Endothelial cell of umbilical vein (primary cell): ENCODE measurements at regions not wholly inside any gene's neighbourhood (a gene's known extent, or its start where the extent isn't known, plus 50 kb on each side); places are given as distances from the start of the nearest gene placed in this dataset.

Experiments used
- BruUV-seq: library from RNA; stranded (reverse); fragments of 400-500 nt; replicated peaks from 2 replicates; lab custom pipeline; 2021; lab: Mats Ljungman, UMichigan
- CTCF ChIA-PET: fragments of 300-600, 350-600 bp; sonication (Branson Sonifier 250); formaldehyde crosslinking; loops from one replicate; lab custom pipeline; 2021; ENCODE audit warnings: antibody characterized with exemption, inconsistent platforms; lab: Charles Lee
- POLR2A ChIA-PET: fragments of 300-600, 350-600 bp; sonication (Branson Sonifier 250); formaldehyde crosslinking; loops from one replicate; lab custom pipeline; 2021; ENCODE audit warnings: antibody characterized with exemption, inconsistent platforms; lab: Charles Lee
- DNase-seq: peaks from one replicate; pipeline ENCODE4 v3.0.0-alpha.2; 2011; ENCODE audit warnings: low read depth, low spot score
- FAIRE-seq: peaks from 2 replicates; lab custom pipeline; 2011; peaks lifted over from hg19 to GRCh38; lab: Jason Lieb, UNC
- H2AFZ ChIP-seq: 2 replicates; pipeline ENCODE4 v1.6.0; 2012; ENCODE audit warnings: low read depth, low read length, control low read depth, inconsistent platforms
- H3K27ac ChIP-seq: 2 replicates; pipeline ENCODE4 v1.5.1; 2011; ENCODE audit warnings: low read depth, mild to moderate bottlenecking, control low read depth, low read length, moderate library complexity; ENCODE audit not compliant: insufficient read depth
- H3K27me3 ChIP-seq, 2 experiments: 2 replicates each; pipeline versions ENCODE4 v1.6.0 to v1.6.1; 2011; ENCODE audit warnings: low read length in 2 of 2, mixed read lengths in 1 of 2; ENCODE audit not compliant: control insufficient read depth in 2 of 2, insufficient read depth in 2 of 2
- H3K36me3 ChIP-seq, 2 experiments: 2 replicates in 1 of 2; 3 replicates in 1 of 2; pipeline ENCODE4 v1.5.1; 2011; ENCODE audit warnings: low read length in 2 of 2, mild to moderate bottlenecking in 1 of 2, moderate library complexity in 1 of 2; ENCODE audit not compliant: control insufficient read depth in 2 of 2, insufficient read depth in 2 of 2; ENCODE audit errors: extremely low read depth in 1 of 2
- H3K4me1 ChIP-seq: 3 replicates; pipeline ENCODE4 v1.5.1; 2011; ENCODE audit warnings: mild to moderate bottlenecking, low read length; ENCODE audit not compliant: control insufficient read depth, insufficient read depth; ENCODE audit errors: extremely low read depth
- H3K4me2 ChIP-seq: 2 replicates; pipeline ENCODE4 v1.6.1; 2011; ENCODE audit warnings: low read length, control low read depth, mixed read lengths; ENCODE audit not compliant: insufficient read depth
- H3K4me3 ChIP-seq, 3 experiments: fragments of 200-600 bp in 1 of 3; sonication (generic), shearing (Covaris generic) in 1 of 3; replicated peaks in 1 of 3; 2 replicates each; pipeline ENCODE4 v1.5.1; 2011 to 2016; ENCODE audit warnings: control low read depth in 3 of 3, low read length in 3 of 3, mild to moderate bottlenecking in 2 of 3, inconsistent platforms in 1 of 3, low read depth in 1 of 3, moderate library complexity in 1 of 3; ENCODE audit not compliant: insufficient read depth in 1 of 3
- H3K79me2 ChIP-seq: 2 replicates; pipeline ENCODE4 v1.6.0; 2012; ENCODE audit warnings: low read length, inconsistent platforms; ENCODE audit not compliant: control insufficient read depth, insufficient read depth
- H3K9ac ChIP-seq: replicated peaks from 2 replicates; pipeline ENCODE3; 2011; ENCODE audit warnings: low read length, control low read depth; ENCODE audit not compliant: insufficient read depth; ENCODE audit errors: extremely low read depth
- H3K9me1 ChIP-seq: replicated peaks from 3 replicates; pipeline ENCODE4 v1.6.0; 2011; ENCODE audit warnings: mild to moderate bottlenecking, low read length; ENCODE audit not compliant: control insufficient read depth, insufficient read depth; ENCODE audit errors: extremely low read depth
- H3K9me3 ChIP-seq: replicated peaks from 2 replicates; pipeline ENCODE4 v1.5.1; 2012; ENCODE audit warnings: low read length, inconsistent platforms; ENCODE audit not compliant: control insufficient read depth, insufficient read depth
- H4K20me1 ChIP-seq: replicated peaks from 2 replicates; pipeline ENCODE3; 2011; ENCODE audit warnings: mild to moderate bottlenecking, low read length; ENCODE audit not compliant: control insufficient read depth, insufficient read depth; ENCODE audit errors: extremely low read depth
- EZH2 ChIP-seq: IDR thresholded peaks from 2 replicates; pipeline ENCODE4 v1.6.1; 2012; ENCODE audit warnings: borderline replicate concordance, low read depth, mild to moderate bottlenecking, moderate library complexity, low read length, inconsistent platforms; ENCODE audit not compliant: severe bottlenecking
- FOS ChIP-seq: IDR thresholded peaks from 2 replicates; pipeline ENCODE4 v1.6.1; 2011; ENCODE audit warnings: mild to moderate bottlenecking, low read length, moderate library complexity, borderline replicate concordance; ENCODE audit not compliant: insufficient read depth
- GATA2 ChIP-seq: IDR thresholded peaks from 2 replicates; pipeline ENCODE4 v1.7.0; 2011; ENCODE audit warnings: low read depth, mild to moderate bottlenecking, moderate library complexity, mixed read lengths, low read length; ENCODE audit not compliant: insufficient read length, insufficient read depth
- JUN ChIP-seq: IDR thresholded peaks from 2 replicates; pipeline ENCODE4 v1.6.1; 2011; ENCODE audit warnings: borderline replicate concordance, low read depth; ENCODE audit not compliant: insufficient read length, insufficient read depth
- MAX ChIP-seq: IDR thresholded peaks from 2 replicates; pipeline ENCODE4 v1.6.1; 2011; ENCODE audit not compliant: insufficient read depth, insufficient read length
- MYC ChIP-seq: IDR thresholded peaks from one replicate; pipeline ENCODE4 v1.6.1; 2011; ENCODE audit warnings: mild to moderate bottlenecking, low read depth, low read length
- POLR2A ChIP-seq: IDR thresholded peaks from 2 replicates; pipeline ENCODE4 v1.6.1; 2012; ENCODE audit warnings: low read depth, mild to moderate bottlenecking, control low read depth, low read length
- POLR2AphosphoS5 ChIP-seq: IDR thresholded peaks from 2 replicates; pipeline ENCODE4 v1.6.1; 2012; ENCODE audit warnings: low read depth, mild to moderate bottlenecking, control low read depth, low read length, moderate library complexity; ENCODE audit not compliant: insufficient read depth
- dilution Hi-C: fragments of 300-500 bp; cut with MboI; formaldehyde crosslinking; loops from one replicate; pipeline ENCODE4 v1.15.0; 2019; ENCODE audit warnings: low sequenced_read_pairs; ENCODE audit not compliant: extremely low pct_ligation_motif_present
- intact Hi-C: fragments of 100-400 bp; cut with micrococcal nuclease; formaldehyde crosslinking; loops from one replicate; pipeline ENCODE4 v1.10.0; 2022
- TF ChIP-seq, protein P1 (sequence below), 2 donors: IDR thresholded peaks; 1 replicate in 1 of 2; 2 replicates in 1 of 2; pipeline ENCODE4 v1.5.1; 2011; ENCODE audit warnings: low read length in 2 of 2, mild to moderate bottlenecking in 2 of 2, moderate library complexity in 2 of 2, control low read depth in 1 of 2, inconsistent platforms in 1 of 2, low read depth in 1 of 2; ENCODE audit not compliant: insufficient read depth in 1 of 2; ENCODE audit errors: extremely low read depth in 1 of 2

- Histone ChIP-seq H3K9me3 (no peaks in the 10 kb centered on the region), H3K27me3 (no peaks in the 10 kb centered on the region), H3K79me2 (no peaks in the 10 kb centered on the region), H3K9ac (no peak overlapping the region), H2AFZ (peak overlapping the region; percentile 15), H3K4me1 (peaks cover 22% of the 10 kb centered on the region), H4K20me1 (no peaks in the 10 kb centered on the region), H3K9me1 (no peaks in the 10 kb centered on the region), H3K36me3 (no peaks in the 10 kb centered on the region), H3K4me2 (no peak overlapping the region), H3K27ac (no peak overlapping the region), H3K4me3 (no peak overlapping the region)
- no TSS peak for BruUV-seq
- ChIA-PET POLR2A (no interaction called here), CTCF (no interaction called here)
- dilution Hi-C loops (no loop called here), intact Hi-C loops (no loop called here)
- TF ChIP-seq POLR2AphosphoS5 = no peak
- no peak for TF ChIP-seq MAX
- TF ChIP-seq GATA2 = no peak
- TF ChIP-seq, protein P1, sequence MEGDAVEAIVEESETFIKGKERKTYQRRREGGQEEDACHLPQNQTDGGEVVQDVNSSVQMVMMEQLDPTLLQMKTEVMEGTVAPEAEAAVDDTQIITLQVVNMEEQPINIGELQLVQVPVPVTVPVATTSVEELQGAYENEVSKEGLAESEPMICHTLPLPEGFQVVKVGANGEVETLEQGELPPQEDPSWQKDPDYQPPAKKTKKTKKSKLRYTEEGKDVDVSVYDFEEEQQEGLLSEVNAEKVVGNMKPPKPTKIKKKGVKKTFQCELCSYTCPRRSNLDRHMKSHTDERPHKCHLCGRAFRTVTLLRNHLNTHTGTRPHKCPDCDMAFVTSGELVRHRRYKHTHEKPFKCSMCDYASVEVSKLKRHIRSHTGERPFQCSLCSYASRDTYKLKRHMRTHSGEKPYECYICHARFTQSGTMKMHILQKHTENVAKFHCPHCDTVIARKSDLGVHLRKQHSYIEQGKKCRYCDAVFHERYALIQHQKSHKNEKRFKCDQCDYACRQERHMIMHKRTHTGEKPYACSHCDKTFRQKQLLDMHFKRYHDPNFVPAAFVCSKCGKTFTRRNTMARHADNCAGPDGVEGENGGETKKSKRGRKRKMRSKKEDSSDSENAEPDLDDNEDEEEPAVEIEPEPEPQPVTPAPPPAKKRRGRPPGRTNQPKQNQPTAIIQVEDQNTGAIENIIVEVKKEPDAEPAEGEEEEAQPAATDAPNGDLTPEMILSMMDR (IDR thresholded peaks at IDR 0.05; ENCODE audit: extremely low read depth in 1 of 2, insufficient read depth in 1 of 2, low read depth in 1 of 2, low read length in 2 of 2) = no peak
- TF ChIP-seq POLR2A = no peak
- no peak for TF ChIP-seq EZH2
- no peak for TF ChIP-seq JUN
- TF ChIP-seq FOS = no peak
- TF ChIP-seq MYC = no peak
- DNase-seq (peak; percentile 41), FAIRE-seq (no peak)
Observed at GRCh38 chr2:45281311-45281710, 272.1 kb upstream of the SIX2 start.
